ENCODE measurements at regions not wholly inside any gene's neighbourhood (a gene's known extent, or its start where the extent isn't known, plus 50 kb on each side); places are given as distances from the start of the nearest gene placed in this dataset.

- TF ChIP-seq EZH2 (IDR thresholded peaks at IDR 0.05; ENCODE audit: insufficient read depth, poor library complexity, severe bottlenecking) (no peak), EZH2phosphoT487 (IDR thresholded peaks at IDR 0.05; ENCODE audit: insufficient read depth, low read depth) (no peak)
These were observed 471.7 kb upstream of the MCTP2 start for GRCh38 chr15:93759629-93760028.
